ENCODE measurements at regions not wholly inside any gene's neighbourhood (a gene's known extent, or its start where the extent isn't known, plus 50 kb on each side); places are given as distances from the start of the nearest gene placed in this dataset.
"Not testable (repeated sequence)": the region's sequence is repeated elsewhere in the genome, so short reads cannot be mapped to it uniquely, and the experiment has no call there.

DNA sequence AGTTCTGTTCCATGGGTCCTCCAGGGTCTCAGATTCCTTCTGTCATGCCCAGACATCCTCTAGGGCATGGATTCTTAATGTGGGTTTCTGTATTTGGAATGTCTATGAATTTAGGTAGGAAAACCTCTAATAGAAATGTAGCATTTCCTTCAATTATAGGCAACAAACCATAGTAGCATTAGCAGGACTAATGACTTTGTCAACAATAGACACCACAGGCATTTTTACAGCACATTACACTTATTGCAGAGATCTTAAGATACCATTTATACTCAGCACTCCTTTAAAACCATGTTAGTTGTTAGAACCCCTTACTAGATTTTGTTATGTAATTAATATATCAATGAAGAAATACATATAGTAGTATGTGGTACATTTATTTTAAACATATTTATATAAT lies 77.8 kb upstream of the TBC1D5 start:
- TF ChIP-seq POLR2A (IDR thresholded peaks at IDR 0.05) (no peak), EP300 (IDR thresholded peaks at IDR 0.05) (no peak), POLR2AphosphoS5 (IDR thresholded peaks at IDR 0.05) (no peak)
- TF ChIP-seq, protein P1, sequence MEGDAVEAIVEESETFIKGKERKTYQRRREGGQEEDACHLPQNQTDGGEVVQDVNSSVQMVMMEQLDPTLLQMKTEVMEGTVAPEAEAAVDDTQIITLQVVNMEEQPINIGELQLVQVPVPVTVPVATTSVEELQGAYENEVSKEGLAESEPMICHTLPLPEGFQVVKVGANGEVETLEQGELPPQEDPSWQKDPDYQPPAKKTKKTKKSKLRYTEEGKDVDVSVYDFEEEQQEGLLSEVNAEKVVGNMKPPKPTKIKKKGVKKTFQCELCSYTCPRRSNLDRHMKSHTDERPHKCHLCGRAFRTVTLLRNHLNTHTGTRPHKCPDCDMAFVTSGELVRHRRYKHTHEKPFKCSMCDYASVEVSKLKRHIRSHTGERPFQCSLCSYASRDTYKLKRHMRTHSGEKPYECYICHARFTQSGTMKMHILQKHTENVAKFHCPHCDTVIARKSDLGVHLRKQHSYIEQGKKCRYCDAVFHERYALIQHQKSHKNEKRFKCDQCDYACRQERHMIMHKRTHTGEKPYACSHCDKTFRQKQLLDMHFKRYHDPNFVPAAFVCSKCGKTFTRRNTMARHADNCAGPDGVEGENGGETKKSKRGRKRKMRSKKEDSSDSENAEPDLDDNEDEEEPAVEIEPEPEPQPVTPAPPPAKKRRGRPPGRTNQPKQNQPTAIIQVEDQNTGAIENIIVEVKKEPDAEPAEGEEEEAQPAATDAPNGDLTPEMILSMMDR (IDR thresholded peaks at IDR 0.05) = no peak
- intact Hi-C loops (cut with DNase I; ENCODE audit: low total_unique reads) = no loop called here

DNA sequence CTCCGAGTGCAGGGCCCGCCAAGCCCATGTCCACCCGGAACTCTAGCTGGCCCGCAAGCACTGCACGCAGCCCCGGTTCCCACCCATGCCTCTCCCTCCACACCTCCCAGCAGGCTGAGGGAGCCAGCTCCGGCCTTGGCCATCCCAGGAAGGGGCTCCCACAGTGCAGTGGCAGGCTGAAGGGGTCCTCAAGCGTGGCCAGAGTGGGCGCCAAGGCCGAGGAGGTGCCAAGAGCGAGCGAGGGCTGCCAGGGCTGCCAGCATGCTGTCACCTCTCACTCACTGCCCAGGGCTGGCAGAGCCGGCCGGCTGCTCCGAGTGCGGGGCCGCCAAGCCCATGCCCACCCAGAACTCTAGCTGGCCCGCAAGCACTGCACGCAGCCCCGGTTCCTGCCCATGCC lies 75.5 kb upstream of the TBC1D5 start:
- H3K4me3 ChIP-seq; DNase-seq; H3K36me3 ChIP-seq; intact Hi-C loops (cut with DNase I; ENCODE audit: low total_unique reads); H3K27ac ChIP-seq; H3K4me1 ChIP-seq; H3K9me3 ChIP-seq; H3K27me3 ChIP-seq: not testable (repeated sequence)
- 96 to 100% (median 97%) methylated on average over 12 to 20 of the region's 20 CpGs for WGBS, 5 donors

More for the DNA sequence above, 77.8 kb upstream of the TBC1D5 start:
- Histone ChIP-seq H3K27ac (no peak overlapping the region), H3K27me3 (no peaks in the 10 kb centered on the region), H3K9me3 (no peaks in the 10 kb centered on the region), H3K36me3 (no peaks in the 10 kb centered on the region), H3K4me3 (no peak overlapping the region), H3K4me1 (peaks cover 0 to 3% (median 0%) of the 10 kb centered on the region in 4 donors)
- no peak for DNase-seq

DNA sequence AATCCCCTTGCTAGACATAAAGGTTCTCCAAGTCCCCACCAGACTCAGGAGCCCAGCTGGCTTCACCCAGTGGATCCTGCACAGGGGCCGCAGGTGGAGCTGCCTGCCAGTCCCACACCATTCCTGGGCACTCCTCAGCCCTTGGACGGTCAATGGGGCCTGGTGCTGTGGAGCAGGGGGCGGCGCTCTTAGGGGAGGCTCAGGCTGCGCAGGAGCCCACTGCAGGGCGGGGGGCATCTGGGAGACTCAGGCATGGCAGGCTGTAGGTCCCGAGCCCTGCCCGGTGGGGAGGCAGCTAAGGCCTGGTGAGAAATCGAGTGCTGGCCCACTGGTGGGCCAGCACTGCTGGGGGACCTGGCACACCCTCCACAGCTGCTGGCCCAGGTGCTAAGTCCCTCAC lies 75.1 kb upstream of the TBC1D5 start:
- no peaks in the 10 kb centered on the region for H3K36me3 ChIP-seq
- no peaks in the 10 kb centered on the region for H3K27me3 ChIP-seq
- H3K27ac ChIP-seq = no peak overlapping the region
- intact Hi-C loops (cut with DNase I; ENCODE audit: low total_unique reads) = no loop called here
- H3K4me3 ChIP-seq = no peak overlapping the region
- H3K9me3 ChIP-seq = no peaks in the 10 kb centered on the region
- WGBS, 5 donors = 96 to 100% (median 98%) methylated on average over 2 to 9 of the region's 9 CpGs
- TF ChIP-seq POLR2AphosphoS5 (IDR thresholded peaks at IDR 0.05) (no peak), POLR2A (IDR thresholded peaks at IDR 0.05) (no peak), EP300 (IDR thresholded peaks at IDR 0.05) (no peak)
- TF ChIP-seq, protein P1 (IDR thresholded peaks at IDR 0.05) = no peak
- no peaks in the 10 kb centered on the region for H3K4me1 ChIP-seq
- DNase-seq = no peak

DNA sequence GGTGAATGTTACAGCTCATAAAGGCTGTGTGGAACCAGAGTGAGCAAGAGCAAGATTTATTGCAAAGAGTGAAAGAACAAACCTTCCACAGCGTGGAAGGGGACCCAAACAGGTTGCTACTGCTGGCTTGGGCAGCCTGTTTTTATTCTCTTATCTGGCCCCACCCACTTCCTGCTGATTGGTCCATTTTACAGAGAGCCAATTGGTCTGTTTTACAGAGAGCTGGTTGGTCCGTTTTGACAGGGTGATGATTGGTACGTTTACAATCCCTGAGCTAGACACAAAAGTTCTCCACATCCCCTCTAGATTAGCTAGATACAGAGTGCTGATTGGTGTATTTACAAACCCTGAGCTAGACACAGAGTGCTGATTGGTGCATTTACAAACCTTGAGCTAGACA lies 74.4 kb upstream of the TBC1D5 start:
- H3K36me3 ChIP-seq; H3K27me3 ChIP-seq; H3K9me3 ChIP-seq; intact Hi-C loops (cut with DNase I; ENCODE audit: low total_unique reads); DNase-seq; H3K4me1 ChIP-seq; H3K4me3 ChIP-seq; H3K27ac ChIP-seq: not testable (repeated sequence)
- 86 to 93% (median 92%) methylated on average over 3 of the region's 3 CpGs for WGBS, 5 donors

DNA sequence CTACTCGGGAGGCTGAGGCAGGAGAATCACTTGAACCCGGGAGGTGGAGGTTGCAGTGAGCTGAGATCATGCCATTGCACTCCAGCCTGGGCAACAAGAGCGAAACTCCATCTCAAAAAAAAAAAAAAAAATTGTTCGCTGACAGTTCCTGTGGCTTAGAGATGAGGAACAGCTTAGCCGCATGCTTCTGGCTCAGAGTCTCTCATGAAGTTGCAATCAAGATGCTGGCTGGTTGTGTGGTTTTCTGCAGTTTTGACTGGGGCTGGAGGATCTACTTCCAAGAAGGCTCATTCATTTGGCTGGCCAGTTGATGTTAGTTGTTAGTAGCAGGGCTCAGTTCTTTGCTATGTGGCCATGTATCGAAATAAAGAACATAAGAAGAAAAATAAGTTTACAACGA lies 69.9 kb upstream of the TBC1D5 start:
- H3K27ac ChIP-seq; DNase-seq; H3K4me1 ChIP-seq; H3K9me3 ChIP-seq; H3K36me3 ChIP-seq; intact Hi-C loops (cut with DNase I; ENCODE audit: low total_unique reads); H3K4me3 ChIP-seq; H3K27me3 ChIP-seq: not testable (repeated sequence)
- 84 to 96% (median 94%) methylated on average over 6 to 7 of the region's 7 CpGs for WGBS, 5 donors

DNA sequence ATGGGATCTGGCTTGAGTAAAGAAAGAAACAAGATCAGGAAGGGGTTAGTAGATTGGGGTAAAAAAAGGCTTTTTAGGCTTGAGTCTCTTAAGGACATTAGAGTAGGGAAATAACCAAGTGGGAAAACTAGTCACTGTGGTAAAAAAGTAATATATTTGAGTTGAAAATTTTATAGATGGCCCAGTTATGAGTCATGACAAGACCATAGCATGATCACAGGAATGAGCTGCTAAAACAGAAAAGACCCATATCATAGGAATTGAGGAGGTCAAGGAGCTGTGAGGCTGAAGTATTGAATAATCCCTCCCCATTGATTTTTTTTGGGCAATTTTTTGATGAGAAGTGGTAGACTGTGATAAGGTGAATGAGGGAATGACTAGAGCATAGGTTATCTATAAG lies 69.2 kb upstream of the TBC1D5 start:
- Histone ChIP-seq H3K27me3 (no peaks in the 10 kb centered on the region), H3K4me3 (no peak overlapping the region), H3K9me3 (no peaks in the 10 kb centered on the region), H3K36me3 (no peaks in the 10 kb centered on the region), H3K27ac (no peak overlapping the region), H3K4me1 (no peaks in the 10 kb centered on the region)
- intact Hi-C loops (cut with DNase I; ENCODE audit: low total_unique reads) = no loop called here
- no peak for TF ChIP-seq POLR2AphosphoS5 (IDR thresholded peaks at IDR 0.05)
- no peak for TF ChIP-seq EP300 (IDR thresholded peaks at IDR 0.05)
- no peak for TF ChIP-seq POLR2A (IDR thresholded peaks at IDR 0.05)
- TF ChIP-seq, protein P1 (IDR thresholded peaks at IDR 0.05) = no peak
- DNase-seq = no peak

All from stomach (tissue), 8 donors.